NB4 (cell line): ENCODE measurements at regions not wholly inside any gene's neighbourhood (a gene's known extent, or its start where the extent isn't known, plus 50 kb on each side); places are given as distances from the start of the nearest gene placed in this dataset.

Experiments
- POLR2A ChIP-seq: IDR thresholded peaks from 2 replicates; pipeline ENCODE4 v1.6.1; 2011; ENCODE audit warnings: mild to moderate bottlenecking; ENCODE audit not compliant: insufficient read length; ENCODE audit errors: extremely low read depth
- TF ChIP-seq, protein P1 (sequence below): IDR thresholded peaks from one replicate; pipeline ENCODE4 v1.5.1; 2012; ENCODE audit warnings: low read depth, low read length

DNA sequence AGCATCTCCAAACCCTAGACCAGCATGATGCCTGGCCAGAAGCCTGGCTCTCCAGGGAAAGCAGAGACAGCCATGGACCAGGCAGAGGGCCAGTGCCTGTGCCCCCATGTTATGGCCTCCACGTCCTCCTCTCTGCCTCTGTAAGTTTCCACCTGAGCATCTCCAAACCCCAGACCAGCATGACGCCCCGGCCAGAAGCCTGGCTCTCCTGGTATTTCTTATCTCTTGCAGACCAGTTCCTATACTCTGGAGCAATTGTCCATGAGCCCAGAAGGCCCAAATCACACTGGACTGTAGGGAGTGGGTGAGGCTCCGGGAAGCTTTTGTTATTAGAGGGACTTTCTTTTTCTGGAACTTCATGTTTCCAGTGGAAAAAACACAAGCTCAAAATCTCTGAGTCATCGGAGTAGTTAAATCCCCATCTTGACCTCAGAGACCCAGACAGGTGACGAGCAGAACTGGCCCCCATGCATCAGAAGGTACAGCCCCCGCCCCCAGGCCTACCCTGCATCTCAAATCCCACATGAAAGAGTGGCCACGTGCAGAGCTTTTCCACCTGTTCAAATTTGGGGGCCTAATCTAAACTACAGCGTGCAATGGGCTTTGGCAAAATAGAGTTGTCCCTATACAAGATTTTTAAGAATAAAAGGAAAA lies 110.2 kb upstream of the FOXQ1 start:
- TF ChIP-seq POLR2A = no peak
- TF ChIP-seq, protein P1, sequence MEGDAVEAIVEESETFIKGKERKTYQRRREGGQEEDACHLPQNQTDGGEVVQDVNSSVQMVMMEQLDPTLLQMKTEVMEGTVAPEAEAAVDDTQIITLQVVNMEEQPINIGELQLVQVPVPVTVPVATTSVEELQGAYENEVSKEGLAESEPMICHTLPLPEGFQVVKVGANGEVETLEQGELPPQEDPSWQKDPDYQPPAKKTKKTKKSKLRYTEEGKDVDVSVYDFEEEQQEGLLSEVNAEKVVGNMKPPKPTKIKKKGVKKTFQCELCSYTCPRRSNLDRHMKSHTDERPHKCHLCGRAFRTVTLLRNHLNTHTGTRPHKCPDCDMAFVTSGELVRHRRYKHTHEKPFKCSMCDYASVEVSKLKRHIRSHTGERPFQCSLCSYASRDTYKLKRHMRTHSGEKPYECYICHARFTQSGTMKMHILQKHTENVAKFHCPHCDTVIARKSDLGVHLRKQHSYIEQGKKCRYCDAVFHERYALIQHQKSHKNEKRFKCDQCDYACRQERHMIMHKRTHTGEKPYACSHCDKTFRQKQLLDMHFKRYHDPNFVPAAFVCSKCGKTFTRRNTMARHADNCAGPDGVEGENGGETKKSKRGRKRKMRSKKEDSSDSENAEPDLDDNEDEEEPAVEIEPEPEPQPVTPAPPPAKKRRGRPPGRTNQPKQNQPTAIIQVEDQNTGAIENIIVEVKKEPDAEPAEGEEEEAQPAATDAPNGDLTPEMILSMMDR = no peak
